GM12878 (cell line): ENCODE measurements at regions not wholly inside any gene's neighbourhood (a gene's known extent, or its start where the extent isn't known, plus 50 kb on each side); places are given as distances from the start of the nearest gene placed in this dataset.

Experiments
- ATAC-seq: fragments of 200-7000 bp; cut with Tn5 transposase; 3 replicates; pipeline ENCODE4 v1.9.1; 2020; ENCODE audit warnings: mild to moderate bottlenecking, moderate library complexity
- BruUV-seq: library from RNA; stranded (reverse); fragments of 400-500 nt; replicated peaks from 2 replicates; lab custom pipeline; 2021; lab: Mats Ljungman, UMichigan
- CTCF ChIA-PET: fragments of 300-600 bp; sonication (Branson Sonifier 250); formaldehyde crosslinking; extraction: SDS; loops from one replicate; lab custom pipeline; 2021; ENCODE audit warnings: inconsistent platforms; lab: Yijun Ruan, JAX
- POLR2A ChIA-PET: fragments of 350-600 bp; formaldehyde crosslinking; extraction: SDS; loops from one replicate; lab custom pipeline; 2021; ENCODE audit warnings: inconsistent platforms; lab: Charles Lee
- RAD21 ChIA-PET: fragments of 300-600 bp; sonication (Branson Sonifier 250); formaldehyde crosslinking; loops from one replicate; lab custom pipeline; 2023; ENCODE audit warnings: antibody characterized with exemption; ENCODE audit not compliant: unreplicated experiment; lab: Charles Lee
- SMC1A ChIA-PET: fragments of 300-600 bp; sonication (Branson Sonifier 250); formaldehyde crosslinking; loops from one replicate; lab custom pipeline; 2023; ENCODE audit not compliant: unreplicated experiment, uncharacterized antibody; lab: Charles Lee
- DNase-seq: peaks from one replicate; pipeline ENCODE4 v3.0.0-alpha.2; 2011; ENCODE audit warnings: low read depth, low spot score
- FAIRE-seq: peaks from 3 replicates; lab custom pipeline; 2011; peaks lifted over from hg19 to GRCh38; lab: Jason Lieb, UNC
- H2AFZ ChIP-seq: 2 replicates; pipeline ENCODE4 v1.6.0; 2011; ENCODE audit warnings: low read depth, low read length, control low read depth; ENCODE audit not compliant: control insufficient read depth
- H3K27ac ChIP-seq: 2 replicates; pipeline ENCODE4 v1.5.1; 2011; ENCODE audit warnings: control low read depth; ENCODE audit not compliant: control insufficient read depth, insufficient read depth
- H3K27me3 ChIP-seq, 2 experiments: replicated peaks in 1 of 2; 2 replicates each; pipeline versions ENCODE4 v1.6.0 to v1.6.1; 2011; ENCODE audit warnings: low read length in 1 of 2; ENCODE audit not compliant: control insufficient read depth in 2 of 2, insufficient read depth in 2 of 2
- H3K36me3 ChIP-seq, 2 experiments: 2 replicates each; pipeline ENCODE4 v1.5.1; 2011; ENCODE audit warnings: low read length in 1 of 2; ENCODE audit not compliant: control insufficient read depth in 2 of 2, insufficient read depth in 2 of 2
- H3K4me1 ChIP-seq: 2 replicates; pipeline ENCODE4 v1.6.1; 2011; ENCODE audit warnings: mild to moderate bottlenecking, low read length, moderate library complexity, mixed read lengths; ENCODE audit not compliant: control insufficient read depth, insufficient read depth
- H3K4me2 ChIP-seq: 2 replicates; pipeline ENCODE4 v1.6.0; 2011; ENCODE audit warnings: control low read depth; ENCODE audit not compliant: control insufficient read depth, insufficient read depth
- H3K4me3 ChIP-seq: fragments of 200-600 bp; sonication (generic); 2 replicates; pipeline ENCODE4 v1.5.1; 2016
- H3K79me2 ChIP-seq: 2 replicates; pipeline ENCODE4 v1.6.0; 2011; ENCODE audit warnings: low read length; ENCODE audit not compliant: control insufficient read depth, insufficient read depth
- H3K9ac ChIP-seq: 2 replicates; pipeline ENCODE4 v1.8.0; 2011; ENCODE audit warnings: low read length, control low read depth, mixed read lengths; ENCODE audit not compliant: control insufficient read depth, insufficient read depth
- H3K9me3 ChIP-seq: replicated peaks from 3 replicates; pipeline ENCODE4 v1.5.1; 2011; ENCODE audit warnings: mild to moderate bottlenecking, low read length; ENCODE audit not compliant: control insufficient read depth, insufficient read depth
- H4K20me1 ChIP-seq: 2 replicates; pipeline ENCODE4 v1.6.0; 2011; ENCODE audit not compliant: control insufficient read depth, insufficient read depth
- EGR1 ChIP-seq, 2 experiments: IDR thresholded peaks; 1 replicate in 1 of 2; 2 replicates in 1 of 2; pipeline ENCODE4 v1.6.1; 2011 to 2012; ENCODE audit warnings: low read depth in 2 of 2, low read length in 2 of 2, borderline replicate concordance in 1 of 2, mild to moderate bottlenecking in 1 of 2, moderate library complexity in 1 of 2
- FOXM1 ChIP-seq: IDR thresholded peaks from 2 replicates; pipeline ENCODE4 v1.6.1; 2012; ENCODE audit warnings: low read depth, mild to moderate bottlenecking, inconsistent platforms, low read length, moderate library complexity
- HDAC6 ChIP-seq: fragments of 200-600 bp; sonication (generic); IDR thresholded peaks from one replicate; pipeline ENCODE4 v1.8.0; 2017; ENCODE audit warnings: antibody characterized with exemption; ENCODE audit not compliant: unreplicated experiment
- SMAD1 ChIP-seq: fragments of 450-650 bp; IDR thresholded peaks from 2 replicates; pipeline ENCODE4 v1.6.1; 2018; ENCODE audit warnings: mild to moderate bottlenecking, low read depth; ENCODE audit not compliant: partially characterized antibody
- ZNF384 ChIP-seq: IDR thresholded peaks from 2 replicates; pipeline ENCODE4 v1.6.1; 2012; ENCODE audit warnings: low read depth, mild to moderate bottlenecking, low read length, improper control_type of control experiment, borderline replicate concordance
- WGBS: methylation state at CpG from one replicate; pipeline ENCODE4 v1.1.6; 2016; ENCODE audit warnings: low lambda C conversion rate; ENCODE audit not compliant: insufficient replicate concordance, insufficient coverage; ENCODE audit errors: missing lambda C conversion rate; 5-methylcytosine and 5-hydroxymethylcytosine counted together
- in situ Hi-C: fragments of 300-500 bp; cut with MboI; formaldehyde crosslinking; loops from 9 replicates; pipeline ENCODE4 v1.14.3; 2018; ENCODE audit warnings: mixed read lengths
- intact Hi-C: fragments of 100-400 bp; cut with micrococcal nuclease; formaldehyde crosslinking; loops from one replicate; pipeline ENCODE4 v1.14.2; 2022; ENCODE audit not compliant: unreplicated experiment
- TF ChIP-seq, protein P1 (sequence below): fragments of 450-650 bp; IDR thresholded peaks from 2 replicates; pipeline ENCODE4 v1.6.1; 2017; ENCODE audit warnings: mild to moderate bottlenecking, moderate library complexity
- TF ChIP-seq, protein P2 (sequence below): fragments of 450-650 bp; IDR thresholded peaks from 2 replicates; pipeline ENCODE4 v1.6.1; 2014; ENCODE audit warnings: mild to moderate bottlenecking
- TF ChIP-seq, protein P3 (sequence below): fragments of 150-350 bp; IDR thresholded peaks from 2 replicates; pipeline ENCODE4 v1.6.1; 2016; ENCODE audit warnings: low read depth, low read length

DNA sequence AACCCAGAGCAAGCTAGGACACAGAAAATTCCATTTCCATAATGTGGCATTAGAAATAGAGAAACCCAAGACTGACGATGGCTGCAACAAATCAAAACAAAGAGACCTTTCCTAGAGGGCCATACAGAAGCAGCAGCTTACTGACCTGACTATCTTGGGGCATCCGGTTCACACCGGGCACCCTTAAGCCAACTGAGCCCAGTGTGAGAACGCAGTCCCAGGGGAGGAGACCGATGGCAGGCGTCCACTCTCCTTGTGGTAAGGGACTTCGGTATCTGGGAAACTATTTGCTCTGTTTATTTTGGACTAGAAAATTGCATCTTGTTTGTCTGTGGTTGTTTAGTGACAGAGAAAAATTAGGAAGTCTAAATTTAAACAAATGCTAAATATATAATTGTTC, 244.8 kb upstream of the COPS8 start (continued):
- TF ChIP-seq, protein P1, sequence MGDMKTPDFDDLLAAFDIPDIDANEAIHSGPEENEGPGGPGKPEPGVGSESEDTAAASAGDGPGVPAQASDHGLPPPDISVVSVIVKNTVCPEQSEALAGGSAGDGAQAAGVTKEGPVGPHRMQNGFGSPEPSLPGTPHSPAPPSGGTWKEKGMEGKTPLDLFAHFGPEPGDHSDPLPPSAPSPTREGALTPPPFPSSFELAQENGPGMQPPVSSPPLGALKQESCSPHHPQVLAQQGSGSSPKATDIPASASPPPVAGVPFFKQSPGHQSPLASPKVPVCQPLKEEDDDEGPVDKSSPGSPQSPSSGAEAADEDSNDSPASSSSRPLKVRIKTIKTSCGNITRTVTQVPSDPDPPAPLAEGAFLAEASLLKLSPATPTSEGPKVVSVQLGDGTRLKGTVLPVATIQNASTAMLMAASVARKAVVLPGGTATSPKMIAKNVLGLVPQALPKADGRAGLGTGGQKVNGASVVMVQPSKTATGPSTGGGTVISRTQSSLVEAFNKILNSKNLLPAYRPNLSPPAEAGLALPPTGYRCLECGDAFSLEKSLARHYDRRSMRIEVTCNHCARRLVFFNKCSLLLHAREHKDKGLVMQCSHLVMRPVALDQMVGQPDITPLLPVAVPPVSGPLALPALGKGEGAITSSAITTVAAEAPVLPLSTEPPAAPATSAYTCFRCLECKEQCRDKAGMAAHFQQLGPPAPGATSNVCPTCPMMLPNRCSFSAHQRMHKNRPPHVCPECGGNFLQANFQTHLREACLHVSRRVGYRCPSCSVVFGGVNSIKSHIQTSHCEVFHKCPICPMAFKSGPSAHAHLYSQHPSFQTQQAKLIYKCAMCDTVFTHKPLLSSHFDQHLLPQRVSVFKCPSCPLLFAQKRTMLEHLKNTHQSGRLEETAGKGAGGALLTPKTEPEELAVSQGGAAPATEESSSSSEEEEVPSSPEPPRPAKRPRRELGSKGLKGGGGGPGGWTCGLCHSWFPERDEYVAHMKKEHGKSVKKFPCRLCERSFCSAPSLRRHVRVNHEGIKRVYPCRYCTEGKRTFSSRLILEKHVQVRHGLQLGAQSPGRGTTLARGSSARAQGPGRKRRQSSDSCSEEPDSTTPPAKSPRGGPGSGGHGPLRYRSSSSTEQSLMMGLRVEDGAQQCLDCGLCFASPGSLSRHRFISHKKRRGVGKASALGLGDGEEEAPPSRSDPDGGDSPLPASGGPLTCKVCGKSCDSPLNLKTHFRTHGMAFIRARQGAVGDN: no peak
- TF ChIP-seq SMAD1 (no peak), FOXM1 (no peak)

DNA sequence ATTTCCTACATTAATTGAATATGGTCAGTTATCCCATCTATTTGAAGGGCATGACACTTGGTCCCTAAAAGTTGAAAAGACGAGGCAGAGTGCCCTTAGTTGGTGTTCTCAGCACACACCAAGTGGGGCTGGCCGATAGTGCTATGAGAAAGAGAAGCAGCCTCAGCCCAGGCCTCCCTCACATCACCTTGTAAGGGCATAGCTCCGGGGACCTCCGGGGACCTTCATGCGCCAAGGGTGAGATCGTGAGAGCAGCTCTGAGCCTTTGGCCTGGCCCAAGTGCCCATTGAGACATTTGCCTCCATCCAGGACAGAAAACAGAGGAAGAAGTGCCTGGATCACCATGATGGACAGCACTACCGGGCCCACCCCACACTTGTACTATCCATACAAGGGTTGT, 244.3 kb upstream of the COPS8 start:
- H3K4me2 ChIP-seq: no peak overlapping the region
- FAIRE-seq (no peak), DNase-seq (no peak), ATAC-seq (no peak)
- SMC1A ChIA-PET: no interaction called here
- H3K9me3 ChIP-seq: no peaks in the 10 kb centered on the region
- no peaks in the 10 kb centered on the region for H3K4me1 ChIP-seq
- H3K9ac ChIP-seq: no peak overlapping the region
- H3K36me3 ChIP-seq: no peaks in the 10 kb centered on the region
- CTCF ChIA-PET: no interaction called here
- no peak overlapping the region for H3K4me3 ChIP-seq
- WGBS: 9% methylated on average over 7 of the region's 7 CpGs
- no peak overlapping the region for H2AFZ ChIP-seq
- in situ Hi-C loops (no loop called here), intact Hi-C loops (no loop called here)
- no peak overlapping the region for H3K27ac ChIP-seq
- no TSS peak for BruUV-seq
- POLR2A ChIA-PET: no interaction called here
- RAD21 ChIA-PET: no interaction called here
- H3K79me2 ChIP-seq: no peaks in the 10 kb centered on the region
- no peaks in the 10 kb centered on the region for H3K27me3 ChIP-seq
- TF ChIP-seq, protein P2, sequence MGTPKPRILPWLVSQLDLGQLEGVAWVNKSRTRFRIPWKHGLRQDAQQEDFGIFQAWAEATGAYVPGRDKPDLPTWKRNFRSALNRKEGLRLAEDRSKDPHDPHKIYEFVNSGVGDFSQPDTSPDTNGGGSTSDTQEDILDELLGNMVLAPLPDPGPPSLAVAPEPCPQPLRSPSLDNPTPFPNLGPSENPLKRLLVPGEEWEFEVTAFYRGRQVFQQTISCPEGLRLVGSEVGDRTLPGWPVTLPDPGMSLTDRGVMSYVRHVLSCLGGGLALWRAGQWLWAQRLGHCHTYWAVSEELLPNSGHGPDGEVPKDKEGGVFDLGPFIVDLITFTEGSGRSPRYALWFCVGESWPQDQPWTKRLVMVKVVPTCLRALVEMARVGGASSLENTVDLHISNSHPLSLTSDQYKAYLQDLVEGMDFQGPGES: no peak
- TF ChIP-seq ZNF384: no peak
- TF ChIP-seq, protein P3, sequence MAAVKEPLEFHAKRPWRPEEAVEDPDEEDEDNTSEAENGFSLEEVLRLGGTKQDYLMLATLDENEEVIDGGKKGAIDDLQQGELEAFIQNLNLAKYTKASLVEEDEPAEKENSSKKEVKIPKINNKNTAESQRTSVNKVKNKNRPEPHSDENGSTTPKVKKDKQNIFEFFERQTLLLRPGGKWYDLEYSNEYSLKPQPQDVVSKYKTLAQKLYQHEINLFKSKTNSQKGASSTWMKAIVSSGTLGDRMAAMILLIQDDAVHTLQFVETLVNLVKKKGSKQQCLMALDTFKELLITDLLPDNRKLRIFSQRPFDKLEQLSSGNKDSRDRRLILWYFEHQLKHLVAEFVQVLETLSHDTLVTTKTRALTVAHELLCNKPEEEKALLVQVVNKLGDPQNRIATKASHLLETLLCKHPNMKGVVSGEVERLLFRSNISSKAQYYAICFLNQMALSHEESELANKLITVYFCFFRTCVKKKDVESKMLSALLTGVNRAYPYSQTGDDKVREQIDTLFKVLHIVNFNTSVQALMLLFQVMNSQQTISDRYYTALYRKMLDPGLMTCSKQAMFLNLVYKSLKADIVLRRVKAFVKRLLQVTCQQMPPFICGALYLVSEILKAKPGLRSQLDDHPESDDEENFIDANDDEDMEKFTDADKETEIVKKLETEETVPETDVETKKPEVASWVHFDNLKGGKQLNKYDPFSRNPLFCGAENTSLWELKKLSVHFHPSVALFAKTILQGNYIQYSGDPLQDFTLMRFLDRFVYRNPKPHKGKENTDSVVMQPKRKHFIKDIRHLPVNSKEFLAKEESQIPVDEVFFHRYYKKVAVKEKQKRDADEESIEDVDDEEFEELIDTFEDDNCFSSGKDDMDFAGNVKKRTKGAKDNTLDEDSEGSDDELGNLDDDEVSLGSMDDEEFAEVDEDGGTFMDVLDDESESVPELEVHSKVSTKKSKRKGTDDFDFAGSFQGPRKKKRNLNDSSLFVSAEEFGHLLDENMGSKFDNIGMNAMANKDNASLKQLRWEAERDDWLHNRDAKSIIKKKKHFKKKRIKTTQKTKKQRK: no peak
- TF ChIP-seq EGR1 (IDR thresholded peaks at IDR 0.05; ENCODE audit: borderline replicate concordance in 1 of 2, low read depth in 2 of 2, low read length in 2 of 2): no peak
- TF ChIP-seq HDAC6: no peak
- TF ChIP-seq, all 136 proteins: peak for 0
- H4K20me1 ChIP-seq: no peaks in the 10 kb centered on the region
